ENCODE measurements at regions not wholly inside any gene's neighbourhood (a gene's known extent, or its start where the extent isn't known, plus 50 kb on each side); places are given as distances from the start of the nearest gene placed in this dataset.
"Not testable (repeated sequence)": the region's sequence is repeated elsewhere in the genome, so short reads cannot be mapped to it uniquely, and the experiment has no call there.

- no peak for DNase-seq
Measured at GRCh38 chr3:22334996-22335395, 584.0 kb upstream of the ZNF385D start.

- no peak for DNase-seq
Measured at GRCh38 chr3:22349215-22349851, 598.3 kb upstream of the ZNF385D start.

DNA sequence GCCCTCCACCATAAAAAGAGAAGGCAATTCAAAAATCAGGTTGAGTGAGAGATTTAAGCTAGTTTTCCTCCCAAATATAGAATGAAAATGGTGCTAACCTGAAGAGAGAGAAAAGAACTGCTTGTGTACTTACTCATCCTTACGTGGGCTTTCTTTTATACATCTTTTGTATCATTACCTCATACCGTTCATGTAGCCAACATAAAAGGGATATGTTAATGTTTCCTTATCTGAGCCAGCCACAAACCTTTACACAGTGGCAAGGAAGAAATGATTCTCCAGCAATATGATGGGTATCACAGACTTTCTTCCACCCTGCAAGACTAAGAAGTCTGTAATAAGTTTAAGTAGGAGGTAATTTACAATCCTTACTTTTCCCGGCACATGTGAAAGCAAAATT lies 600.8 kb upstream of the ZNF385D start:
- DNase-seq: no peak

- DNase-seq: no peak
Measured at GRCh38 chr3:22353126-22353525, 602.1 kb upstream of the ZNF385D start.

DNA sequence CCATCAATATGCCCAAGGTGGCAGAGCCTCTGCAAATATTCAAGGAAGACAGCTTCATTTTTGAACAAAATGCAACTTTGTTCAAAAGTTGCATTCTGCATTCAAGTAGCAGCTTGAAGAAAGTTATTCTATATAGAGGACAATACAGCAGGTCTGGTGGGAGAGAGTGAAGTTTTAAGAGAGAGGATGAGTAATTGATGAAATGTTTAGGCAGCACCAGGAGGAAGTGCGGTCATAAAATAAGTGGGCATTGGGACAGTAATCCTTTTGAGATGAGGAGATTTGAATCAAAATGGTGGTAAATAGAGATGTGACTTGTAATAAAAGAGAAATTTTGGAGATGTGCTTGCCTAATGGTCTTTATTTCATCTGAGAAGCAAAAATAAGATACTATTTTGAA lies 607.3 kb upstream of the ZNF385D start:
- DNase-seq: no peak

DNA sequence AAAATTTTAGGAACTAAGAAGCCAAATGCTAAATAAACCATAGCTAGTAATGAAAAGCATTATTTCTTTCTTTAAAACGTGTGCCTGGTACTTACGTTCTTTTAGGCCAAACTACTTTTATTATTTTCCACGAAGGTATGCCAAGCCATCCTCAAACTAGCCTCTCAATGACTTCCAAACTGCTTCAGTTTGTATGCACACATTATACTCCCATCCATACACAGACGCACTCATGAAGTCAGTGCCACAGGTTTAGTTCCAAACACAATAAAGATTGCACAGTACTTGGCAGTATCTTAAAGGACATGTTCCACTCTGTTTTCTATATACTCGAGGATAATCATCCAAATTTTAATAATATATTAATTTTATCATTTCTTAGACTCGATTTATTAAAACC lies 609.2 kb upstream of the ZNF385D start:
- DNase-seq: no peak

GRCh38 chr3:22360970-22361369 lies 610.0 kb upstream of the ZNF385D start:
- no peak for DNase-seq

DNA sequence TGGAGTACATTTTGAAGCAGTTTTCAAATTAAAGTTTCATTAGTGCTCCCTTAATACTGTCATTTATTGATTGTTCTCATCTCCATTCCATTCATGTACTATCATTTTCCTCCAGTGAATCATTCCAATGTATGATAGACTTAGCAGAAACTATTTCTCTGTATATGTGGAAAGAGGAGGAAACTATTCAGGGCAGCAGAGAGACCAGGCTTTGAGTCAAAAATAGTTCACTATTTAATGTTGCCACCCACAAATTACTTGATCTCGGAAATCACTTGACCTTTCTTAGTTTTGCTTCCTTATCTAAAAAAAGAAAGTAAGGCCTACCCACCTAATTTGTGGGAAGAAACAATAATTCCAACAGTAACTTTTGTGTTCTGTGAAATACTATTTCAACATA lies 610.5 kb upstream of the ZNF385D start:
- DNase-seq: no peak

DNA sequence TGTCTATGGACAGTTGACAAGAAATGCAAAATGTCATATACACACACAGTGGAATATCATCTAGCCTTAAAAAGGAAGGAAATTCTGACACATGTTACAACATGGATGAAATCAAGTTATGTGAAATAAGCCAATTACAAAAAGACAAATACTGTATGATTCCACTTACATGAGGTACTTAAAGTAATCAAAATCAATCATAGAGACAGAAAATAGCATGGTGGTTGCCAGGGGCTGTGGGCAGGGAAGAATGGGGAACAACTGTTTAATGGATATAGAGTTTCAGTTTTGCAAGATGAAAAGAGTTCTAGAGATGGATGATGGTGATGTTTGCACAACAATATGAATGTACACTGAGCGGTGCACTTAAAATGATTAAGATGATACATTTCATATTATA lies 613.8 kb upstream of the ZNF385D start:
- DNase-seq: no peak

DNA sequence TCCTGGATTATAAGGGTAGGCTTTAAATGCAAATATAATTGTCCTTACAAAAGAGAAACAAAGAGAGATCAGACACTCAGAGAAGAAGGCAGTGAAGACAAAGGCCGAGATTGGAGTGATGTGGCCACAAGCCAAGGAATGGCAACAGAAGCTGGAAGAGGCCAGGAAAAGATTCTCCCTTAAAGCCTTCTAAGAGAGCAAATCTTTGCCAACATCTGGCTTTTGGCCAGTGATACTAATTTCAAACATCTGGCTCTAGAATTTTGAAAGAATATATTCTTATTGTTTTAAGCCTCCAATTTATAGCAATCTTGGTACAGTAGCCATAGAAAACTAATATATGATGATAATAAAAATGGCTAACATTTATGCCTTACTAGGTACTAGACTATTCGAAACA lies 615.8 kb upstream of the ZNF385D start:
- DNase-seq: no peak

DNA sequence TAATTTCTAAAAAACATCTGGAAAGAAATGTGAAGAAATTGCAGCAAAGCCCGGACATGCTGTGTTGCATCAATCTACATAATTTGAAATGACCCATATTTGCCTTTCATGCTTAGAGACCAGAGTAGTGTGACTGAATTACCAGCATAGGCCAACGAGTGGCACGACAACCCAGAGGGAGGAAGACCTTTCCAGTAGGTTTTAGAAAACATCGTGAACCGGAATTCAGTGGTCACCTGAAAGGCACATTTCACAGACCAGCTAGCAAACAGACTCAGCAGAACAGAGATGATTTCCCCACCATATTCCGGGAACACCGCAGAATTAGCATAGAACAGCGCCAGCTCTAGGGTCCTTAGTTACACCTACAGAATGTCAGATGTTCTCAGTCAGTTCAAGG lies 620.0 kb upstream of the ZNF385D start:
- DNase-seq: no peak

- no peak for DNase-seq
Measured at GRCh38 chr3:22371607-22372291, 620.7 kb upstream of the ZNF385D start.

- DNase-seq: no peak
Measured at GRCh38 chr3:22372292-22373062, 621.5 kb upstream of the ZNF385D start.

DNA sequence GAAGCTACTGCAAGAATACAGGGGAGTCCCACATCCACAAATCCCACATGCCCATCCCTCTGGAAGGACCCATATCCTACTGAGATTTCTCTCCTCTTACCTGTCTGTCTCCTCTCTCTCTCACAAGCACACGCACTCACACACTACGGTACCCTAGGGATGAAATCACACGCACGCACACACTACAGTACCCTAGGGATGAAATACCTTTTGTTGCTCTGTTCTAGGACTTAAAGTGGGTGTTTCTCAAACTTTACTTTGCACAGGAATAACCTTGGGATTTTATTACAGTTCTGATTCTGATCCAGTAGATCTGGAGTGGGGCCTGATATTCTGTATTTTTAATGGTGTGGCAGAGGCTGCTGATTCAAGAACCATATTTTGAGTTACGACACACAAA lies 622.2 kb upstream of the ZNF385D start:
- DNase-seq: no peak

DNA sequence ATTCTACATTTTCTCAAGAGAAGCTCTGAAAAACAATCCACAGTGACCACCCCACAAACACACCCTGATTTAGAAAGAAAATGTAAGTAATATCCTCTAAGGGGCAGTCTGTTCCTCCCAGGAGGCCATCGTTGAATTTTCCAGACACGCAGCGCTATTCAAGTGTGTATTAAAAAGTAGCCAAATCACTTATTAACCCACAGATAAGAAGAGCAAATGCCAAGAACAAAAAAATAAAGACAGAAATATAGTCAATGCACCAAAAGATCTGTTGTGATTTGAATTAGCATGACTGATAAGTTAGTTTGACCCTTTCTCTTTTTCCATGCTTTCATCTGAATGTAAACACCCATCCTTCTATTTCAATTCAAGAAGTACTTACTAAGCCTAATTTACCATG lies 622.8 kb upstream of the ZNF385D start:
- DNase-seq: no peak

- DNase-seq: peak in 1 of 2 experiments; percentile 33
Measured at GRCh38 chr3:22377421-22377820, 626.4 kb upstream of the ZNF385D start.

DNA sequence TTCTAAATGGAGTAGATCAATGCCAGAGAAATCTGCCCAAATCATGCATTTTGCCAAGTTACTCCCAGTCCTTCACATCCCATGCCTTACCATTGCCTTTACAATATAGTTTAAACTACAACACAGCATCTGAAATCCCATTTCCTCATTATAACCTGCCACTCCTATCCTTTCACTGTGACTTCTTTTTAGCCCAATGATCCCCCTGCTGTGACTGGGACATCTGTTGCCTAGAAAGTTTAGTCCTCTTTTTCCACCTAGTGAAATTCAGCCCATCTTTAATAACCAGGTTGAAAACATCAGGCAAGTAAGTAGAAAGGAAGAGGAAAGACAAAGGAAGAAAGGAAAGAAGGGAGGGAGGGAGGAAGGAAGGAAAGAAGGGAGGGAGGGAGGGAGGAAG lies 627.9 kb upstream of the ZNF385D start:
- no peak for DNase-seq

GRCh38 chr3:22380253-22380652 lies 629.2 kb upstream of the ZNF385D start:
- DNase-seq: no peak

DNA sequence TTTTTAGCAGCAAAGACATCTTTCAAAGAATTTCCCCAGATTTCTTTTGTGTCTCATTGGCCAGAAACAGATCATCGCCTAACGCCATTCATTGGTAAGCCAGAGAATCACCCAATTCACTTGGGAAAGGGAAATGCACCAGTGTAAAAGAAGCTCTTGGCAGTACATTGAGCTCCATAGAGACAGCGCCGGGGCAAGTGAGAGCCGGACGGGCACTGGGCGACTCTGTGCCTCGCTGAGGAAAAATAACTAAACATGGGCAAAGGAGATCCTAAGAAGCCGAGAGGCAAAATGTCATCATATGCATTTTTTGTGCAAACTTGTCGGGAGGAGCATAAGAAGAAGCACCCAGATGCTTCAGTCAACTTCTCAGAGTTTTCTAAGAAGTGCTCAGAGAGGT lies 630.6 kb upstream of the ZNF385D start:
- DNase-seq: not testable (repeated sequence)

DNA sequence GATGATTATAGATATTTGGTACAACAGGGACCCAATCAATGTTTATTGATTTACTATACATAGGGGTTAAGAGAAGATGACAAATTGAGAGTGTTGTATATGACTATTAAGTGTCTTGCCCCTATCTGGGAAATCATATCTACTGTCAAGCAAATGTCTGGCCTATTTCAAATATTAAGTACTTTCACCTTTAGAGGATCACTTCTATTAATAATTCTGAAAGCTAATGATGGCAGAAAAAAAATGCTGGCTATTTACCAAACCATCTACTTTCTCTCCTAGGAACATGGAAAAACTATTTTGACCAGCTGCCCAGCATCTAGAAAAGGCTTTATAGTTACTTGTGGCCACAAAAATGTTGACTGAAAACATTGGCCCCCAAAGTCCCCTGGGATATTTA lies 632.3 kb upstream of the ZNF385D start:
- DNase-seq: no peak

DNA sequence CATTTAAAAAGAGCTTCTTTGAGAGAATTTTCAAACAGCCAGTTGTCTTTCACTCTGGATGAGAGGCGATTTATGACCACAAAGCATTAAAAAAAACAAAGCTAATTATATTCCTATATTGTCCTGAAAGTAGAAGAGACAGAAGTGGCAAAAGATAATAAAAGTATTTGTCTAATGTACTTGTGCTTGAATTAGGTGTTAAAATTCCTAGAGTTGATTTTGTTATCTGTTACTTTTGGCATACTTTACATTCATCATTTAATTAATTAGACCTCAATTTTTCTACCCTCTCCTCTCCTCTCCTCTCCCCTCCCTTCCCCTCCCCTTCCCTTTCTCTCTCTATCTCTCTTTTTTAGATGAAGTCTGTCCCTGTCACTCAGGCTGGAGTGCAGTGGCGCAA lies 635.1 kb upstream of the ZNF385D start:
- no peak for DNase-seq

DNA sequence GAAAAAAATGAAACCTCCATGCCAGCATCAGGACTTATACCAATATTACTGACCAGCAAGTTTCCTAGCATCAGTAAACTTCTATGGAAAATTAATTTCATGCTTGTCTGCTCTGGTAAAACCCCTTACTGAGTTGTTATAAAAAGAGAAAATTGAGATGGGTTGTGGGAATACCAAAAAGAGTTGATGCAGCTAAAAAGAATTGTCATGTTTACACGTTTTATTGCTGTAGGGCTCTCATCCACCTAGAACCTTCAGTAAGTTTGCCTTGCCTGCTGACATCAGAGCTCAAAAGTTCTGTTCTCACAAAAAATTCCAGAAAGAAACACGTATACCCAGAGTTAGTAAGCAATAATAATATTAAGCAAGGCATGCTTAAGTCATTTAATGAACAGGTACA lies 641.3 kb upstream of the ZNF385D start:
- DNase-seq: no peak

- DNase-seq: no peak
Measured at GRCh38 chr3:22392859-22393258, 641.8 kb upstream of the ZNF385D start.

- DNase-seq: no peak
Measured at GRCh38 chr3:22399566-22399965, 648.6 kb upstream of the ZNF385D start.

Measured in SW 1271 (cell line).